Right ventricle myocardium inferior (tissue), 1 donor: ENCODE measurements at regions not wholly inside any gene's neighbourhood (a gene's known extent, or its start where the extent isn't known, plus 50 kb on each side); places are given as distances from the start of the nearest gene placed in this dataset.

Source experiments
- ATAC-seq: fragments of 200-7000 bp; cut with Tn5 transposase; one replicate; pipeline ENCODE4 v1.9.1; 2020; ENCODE audit warnings: mild to moderate bottlenecking, moderate library complexity
- DNase-seq: peaks from one replicate; pipeline ENCODE4 v3.0.0; 2021; ENCODE audit errors: missing footprints
- intact Hi-C: fragments of 100-400 bp; cut with DNase I; formaldehyde crosslinking; loops from one replicate; pipeline ENCODE4 v1.11.0; 2022
- donor health status: DM: no; HTN: yes; CAD: no; lungs with severe emphysema.

DNA sequence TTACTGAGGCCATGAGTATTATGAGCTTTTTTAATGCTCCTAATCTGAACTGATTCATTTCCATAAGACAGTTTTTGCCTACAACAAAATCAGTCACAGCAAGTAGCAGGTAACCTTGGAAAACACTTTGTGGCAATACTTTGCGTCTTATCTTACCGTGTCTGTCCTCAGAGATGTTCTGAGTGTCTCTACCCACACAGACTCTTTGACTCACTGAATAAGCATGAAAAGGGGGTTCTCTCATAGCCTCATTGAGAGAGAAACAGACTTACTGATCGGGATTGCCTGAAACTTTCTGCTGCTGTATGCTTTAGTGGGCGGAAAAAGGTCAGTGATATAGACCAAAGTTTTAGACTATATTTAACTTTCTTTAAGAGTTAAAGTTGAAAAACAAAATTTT, 92.6 kb downstream of the MYL12B start:
- ATAC-seq: no peak

DNA sequence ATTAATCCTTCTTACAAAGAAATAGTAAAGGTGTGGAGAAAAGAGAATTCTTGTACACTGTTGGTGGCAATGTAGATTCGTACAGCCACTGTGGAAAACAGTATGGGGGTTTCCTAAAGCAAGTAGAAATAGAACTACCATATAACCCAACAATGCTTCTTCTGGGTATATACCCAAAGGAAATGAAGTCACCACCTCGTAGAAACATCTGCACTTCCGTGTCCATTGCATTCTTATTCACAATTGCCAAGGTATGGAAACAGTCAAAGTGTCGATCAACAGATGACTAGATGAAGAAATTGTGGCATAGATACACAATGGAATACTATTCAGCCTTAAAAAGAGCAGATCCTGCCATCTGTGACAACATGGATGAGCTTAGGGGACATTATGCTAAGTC, 93.4 kb upstream of the TGIF1 start:
- intact Hi-C loops: no loop called here
- no peak for DNase-seq
- ATAC-seq: no peak

More for the DNA sequence above, 92.6 kb downstream of the MYL12B start:
- intact Hi-C loops: no loop called here
- DNase-seq: no peak

DNA sequence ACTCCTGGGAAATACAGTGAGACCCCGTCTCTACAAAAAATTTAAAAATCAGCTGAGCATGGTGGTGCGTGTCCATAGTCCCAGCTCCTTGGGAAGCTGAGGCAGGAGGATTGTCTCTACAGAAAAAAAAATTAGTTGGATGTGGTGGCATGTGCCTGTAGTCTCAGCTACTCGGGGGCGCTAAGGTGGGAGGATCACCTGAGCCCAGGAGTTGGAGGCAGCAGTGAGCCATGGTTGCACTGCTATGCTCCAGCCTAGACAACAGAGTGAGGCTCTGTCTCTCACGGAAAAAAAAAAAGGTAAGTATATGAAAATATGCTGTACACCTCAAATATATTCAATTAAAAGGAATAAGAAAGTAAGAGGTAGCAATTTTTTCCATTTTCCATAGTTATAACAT, 92.5 kb upstream of the TGIF1 start:
- intact Hi-C loops: no loop called here
- ATAC-seq: no peak
- DNase-seq: no peak

DNA sequence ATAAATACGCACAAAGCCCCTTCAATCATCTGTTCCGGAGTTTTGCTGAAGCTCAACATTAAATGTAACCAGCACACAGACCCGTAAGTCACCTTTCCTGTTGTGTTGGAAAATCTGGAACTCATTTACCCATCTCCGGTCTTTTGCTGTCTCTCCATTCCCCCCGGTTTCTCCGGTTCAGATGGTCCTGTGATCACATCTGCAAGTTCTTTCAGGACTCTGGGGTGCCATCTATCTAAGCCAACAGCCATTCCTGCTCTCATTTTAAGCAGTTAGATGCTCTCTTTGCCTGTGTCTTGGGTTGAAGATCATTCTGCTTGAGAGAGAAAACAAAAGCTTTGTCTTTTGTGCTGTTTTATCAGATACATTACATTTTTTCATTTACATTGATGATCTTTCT, 91.7 kb upstream of the TGIF1 start:
- DNase-seq: no peak
- no peak for ATAC-seq
- intact Hi-C loops: no loop called here

DNA sequence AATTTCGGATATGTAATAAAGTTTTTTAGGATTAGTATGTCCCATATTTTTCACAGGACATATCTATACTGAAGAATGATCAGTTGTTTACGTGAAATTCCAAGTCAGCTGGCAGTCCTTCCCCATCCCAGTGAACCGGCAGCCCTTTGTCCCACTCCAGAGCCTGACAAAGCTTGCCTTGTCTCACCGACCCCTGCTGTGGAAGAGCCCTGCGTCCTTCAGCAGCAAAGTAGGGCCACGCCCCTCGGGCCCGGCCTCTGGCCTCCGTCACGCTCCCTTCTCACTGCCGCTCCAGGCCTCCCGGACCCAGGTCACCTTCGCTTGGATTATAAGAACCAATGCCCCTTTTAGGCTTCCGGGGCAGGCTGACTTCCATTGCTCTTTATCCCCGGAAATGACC, 89.8 kb upstream of the TGIF1 start:
- intact Hi-C loops: no loop called here
- DNase-seq (no peak), ATAC-seq (no peak)

DNA sequence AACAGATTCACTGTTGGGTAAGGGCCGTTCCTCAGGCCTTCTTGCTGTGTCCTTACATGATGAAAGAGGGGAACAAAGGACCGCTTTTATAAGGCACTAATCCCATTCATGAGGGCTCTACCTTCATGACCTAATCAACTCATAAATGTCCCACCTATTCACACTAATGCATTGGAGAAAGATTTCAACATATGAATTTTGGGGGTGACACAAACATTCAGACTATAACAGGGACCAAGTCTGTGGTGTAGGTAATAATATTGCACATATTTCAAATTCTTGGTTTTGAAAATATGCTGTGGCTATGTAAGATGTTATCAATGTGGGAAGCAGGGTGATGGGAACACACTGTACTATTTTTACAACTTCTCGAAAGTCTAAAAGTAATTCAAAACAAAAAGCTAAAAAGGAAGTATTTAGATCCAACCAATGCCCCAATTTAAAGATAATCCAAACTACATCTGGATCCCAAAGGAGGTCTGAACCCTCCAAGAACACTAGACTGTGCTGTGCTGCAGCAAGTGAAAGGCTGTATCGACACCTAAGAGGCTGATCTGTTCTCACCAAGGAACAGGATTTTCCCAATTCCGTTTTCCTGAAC, 82.4 kb upstream of the TGIF1 start:
- ATAC-seq: no peak
- no peak for DNase-seq
- intact Hi-C loops: no loop called here

DNA sequence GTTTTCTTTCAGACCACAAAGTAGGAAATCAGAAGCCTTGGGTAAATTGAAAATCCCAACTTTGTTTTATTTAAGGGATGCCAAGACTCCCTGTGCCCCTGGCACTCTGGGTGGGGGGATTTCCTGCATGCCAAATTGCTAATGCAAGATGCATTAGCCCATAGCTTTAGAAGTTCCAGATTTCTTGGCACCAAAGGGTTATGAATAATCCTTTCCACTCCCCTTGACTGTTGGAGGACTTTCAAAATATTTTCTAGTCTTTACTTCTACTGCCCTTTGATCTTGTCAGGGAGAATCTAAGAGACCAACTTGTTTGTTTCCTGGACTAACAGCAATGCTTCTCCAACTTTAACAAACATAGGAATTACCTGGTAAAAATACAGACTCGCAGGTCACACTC, 81.8 kb upstream of the TGIF1 start:
- DNase-seq: no peak
- intact Hi-C loops: no loop called here
- ATAC-seq: no peak

DNA sequence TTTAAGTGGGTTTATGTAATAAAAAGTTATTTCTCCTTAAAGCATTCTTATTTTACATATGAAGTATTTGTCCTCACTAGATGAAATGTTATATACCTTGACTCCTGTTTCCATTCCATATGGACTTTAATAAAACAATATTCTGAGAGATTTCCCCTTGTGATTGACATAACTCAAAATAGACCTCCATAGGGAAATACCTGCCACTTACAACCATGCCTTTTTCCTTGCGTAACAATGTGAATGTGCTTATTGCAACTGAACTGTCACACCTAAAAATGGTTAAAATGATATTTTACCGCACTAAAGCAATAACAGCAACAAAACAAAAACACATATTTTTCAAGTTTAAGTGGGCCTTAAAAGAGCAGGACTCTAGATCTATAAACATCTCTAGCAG, 70.3 kb upstream of the TGIF1 start:
- ATAC-seq: no peak
- no peak for DNase-seq

DNA sequence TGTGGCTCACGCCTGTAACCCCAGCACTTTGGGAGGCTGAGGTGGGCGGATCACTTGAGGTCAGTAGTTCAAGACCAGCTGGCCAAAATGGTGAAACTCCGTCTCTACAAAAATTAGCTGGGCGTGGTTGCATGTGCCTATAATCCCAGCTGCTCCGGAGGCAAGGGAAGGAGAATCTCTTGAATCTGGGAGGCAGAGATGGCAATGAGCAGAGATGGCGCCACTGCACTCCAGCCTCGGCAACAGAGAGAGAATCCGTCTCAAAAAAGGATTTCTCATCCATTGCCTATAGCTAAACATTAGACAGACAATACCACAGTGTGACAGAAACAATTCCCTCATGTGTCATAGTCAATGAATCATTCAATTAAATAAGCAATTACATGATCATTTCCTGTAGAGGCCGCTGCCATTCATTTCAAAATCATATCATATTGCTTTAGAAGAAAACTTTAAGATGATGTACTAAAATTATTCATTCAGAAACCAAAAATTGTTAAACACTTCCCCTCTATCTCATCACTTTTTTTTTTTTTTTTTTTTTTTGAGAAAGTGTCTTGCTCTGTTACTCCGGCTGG, 69.5 kb upstream of the TGIF1 start:
- ATAC-seq: no peak
- intact Hi-C loops: no loop called here
- no peak for DNase-seq

More for the DNA sequence above, 70.3 kb upstream of the TGIF1 start:
- intact Hi-C loops: no loop called here

DNA sequence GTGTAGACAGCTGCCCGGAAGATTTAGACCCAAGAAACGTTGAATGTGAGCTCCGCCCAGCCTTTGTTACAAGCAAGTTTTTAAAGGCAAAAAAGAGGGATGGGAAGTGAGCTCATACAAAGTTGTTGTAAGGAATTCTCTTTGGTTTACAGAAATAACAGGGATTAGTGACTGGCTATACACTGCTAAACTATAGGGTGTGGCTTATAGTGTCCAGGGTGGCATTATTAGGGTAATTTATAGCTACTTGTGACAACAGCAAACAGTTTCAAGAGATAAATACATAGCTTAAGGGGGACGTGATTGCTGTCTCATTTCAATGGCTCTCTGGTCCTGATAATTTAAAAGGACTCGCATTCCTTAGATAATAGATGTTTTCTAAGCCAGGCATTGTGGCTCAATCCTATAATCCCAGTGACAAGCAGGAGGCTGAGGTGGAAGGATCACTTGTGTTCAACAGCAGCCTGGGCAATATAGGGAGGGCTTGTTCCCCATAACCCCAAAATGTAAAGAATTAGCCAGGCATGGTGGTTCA, 66.5 kb upstream of the TGIF1 start:
- intact Hi-C loops: no loop called here
- DNase-seq (no peak), ATAC-seq (no peak)

DNA sequence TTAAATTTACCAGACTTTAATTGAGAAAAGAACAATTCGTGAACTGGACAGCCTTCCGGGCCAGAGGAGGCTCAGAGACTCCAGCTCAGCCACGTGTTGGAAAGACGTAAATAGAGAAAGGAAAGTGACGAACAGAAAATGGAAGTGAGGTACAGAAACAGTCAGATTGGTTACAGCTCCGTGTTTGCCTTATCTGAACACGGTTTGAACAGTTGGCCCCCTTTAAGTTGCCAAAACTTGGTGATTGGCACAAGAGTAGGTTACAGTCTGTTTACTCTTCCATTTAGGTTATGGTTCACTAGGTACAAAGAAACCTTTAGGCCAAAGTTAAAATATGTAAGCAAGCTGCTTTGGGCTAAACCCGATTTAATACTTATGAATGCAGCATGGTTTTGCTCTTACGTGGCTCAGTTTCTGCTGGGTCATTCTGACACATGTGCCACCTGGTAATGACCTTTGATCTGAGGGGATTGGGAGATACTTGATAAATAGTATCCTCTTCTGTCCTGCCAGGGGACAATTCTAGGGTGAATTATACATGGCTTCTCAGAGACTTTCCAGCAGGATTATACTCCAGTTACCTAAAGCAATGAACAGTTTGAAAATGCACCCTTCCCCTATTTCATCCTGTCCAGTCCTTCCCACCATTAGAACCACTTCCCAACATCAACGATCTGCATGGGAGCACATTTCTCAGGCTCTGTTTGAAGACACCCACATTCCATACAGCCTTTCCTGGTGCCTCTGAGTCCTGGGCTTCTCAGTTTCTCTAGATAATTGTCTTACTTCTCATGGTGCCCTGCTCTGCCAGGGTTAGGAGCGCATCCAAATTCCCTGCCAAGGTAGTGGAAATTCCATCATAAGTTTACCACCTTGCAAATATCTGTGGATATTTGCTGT, 65.1 kb upstream of the TGIF1 start:
- no peak for DNase-seq
- no peak for ATAC-seq
- intact Hi-C loops: no loop called here

DNA sequence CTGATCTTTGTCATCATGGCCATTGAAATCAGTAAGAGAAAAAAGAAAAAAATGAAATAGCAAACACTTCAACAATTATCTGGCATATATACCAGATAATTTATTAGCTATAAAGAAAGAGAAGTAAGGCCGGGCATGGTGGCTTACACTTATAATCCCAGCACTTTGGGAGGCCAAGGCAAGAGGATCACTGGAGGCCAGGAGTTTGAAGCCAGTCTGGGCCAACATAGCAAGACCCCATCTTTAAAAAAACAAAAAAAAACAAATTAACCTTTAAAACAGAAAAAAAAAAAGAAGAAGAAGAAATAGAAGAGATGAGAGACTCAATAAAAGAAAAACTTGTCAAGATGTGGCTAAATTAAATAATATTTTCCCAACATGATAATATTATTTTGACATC, 61.6 kb upstream of the TGIF1 start:
- DNase-seq: no peak
- intact Hi-C loops: no loop called here
- ATAC-seq: no peak

DNA sequence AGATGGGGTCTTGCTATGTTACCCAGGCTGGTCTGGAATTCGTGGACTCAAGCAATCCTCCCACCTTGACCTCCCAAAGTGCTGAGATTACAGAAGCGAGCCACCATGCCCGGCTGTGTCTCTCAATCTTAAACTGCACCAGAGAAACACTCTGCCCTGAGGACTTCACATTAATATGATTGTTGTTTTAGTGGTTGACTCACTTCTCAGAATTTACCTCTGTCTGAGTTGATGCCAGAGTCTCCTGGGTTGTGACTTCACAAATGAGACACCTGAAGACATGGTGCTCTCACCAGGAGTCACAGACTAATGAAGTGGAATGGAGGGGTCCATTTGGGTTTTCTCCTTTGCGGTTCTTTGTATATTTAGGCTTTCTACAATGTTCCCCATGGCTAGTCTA, 61.0 kb upstream of the TGIF1 start:
- intact Hi-C loops: no loop called here
- ATAC-seq (no peak), DNase-seq (no peak)

DNA sequence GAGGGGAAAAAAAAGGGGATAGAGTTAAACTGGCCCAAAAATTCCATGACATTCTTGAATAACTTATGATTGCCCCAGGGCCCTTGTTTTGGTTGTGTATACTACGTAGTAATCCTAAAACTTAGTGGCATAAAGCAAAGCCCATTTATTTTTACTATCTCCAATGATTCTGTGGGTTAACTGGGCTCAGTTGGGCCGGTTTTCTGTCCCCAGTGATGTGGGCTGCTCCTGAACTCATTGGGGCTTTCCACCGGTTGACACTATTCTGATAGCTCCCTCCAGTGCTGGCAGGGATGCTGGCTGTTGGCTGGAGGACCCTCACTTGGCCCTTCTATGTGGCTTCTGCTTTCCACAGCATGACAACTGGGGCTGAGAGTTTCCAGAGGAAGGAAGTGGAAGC, 60.0 kb upstream of the TGIF1 start:
- intact Hi-C loops: no loop called here
- DNase-seq: no peak
- no peak for ATAC-seq

DNA sequence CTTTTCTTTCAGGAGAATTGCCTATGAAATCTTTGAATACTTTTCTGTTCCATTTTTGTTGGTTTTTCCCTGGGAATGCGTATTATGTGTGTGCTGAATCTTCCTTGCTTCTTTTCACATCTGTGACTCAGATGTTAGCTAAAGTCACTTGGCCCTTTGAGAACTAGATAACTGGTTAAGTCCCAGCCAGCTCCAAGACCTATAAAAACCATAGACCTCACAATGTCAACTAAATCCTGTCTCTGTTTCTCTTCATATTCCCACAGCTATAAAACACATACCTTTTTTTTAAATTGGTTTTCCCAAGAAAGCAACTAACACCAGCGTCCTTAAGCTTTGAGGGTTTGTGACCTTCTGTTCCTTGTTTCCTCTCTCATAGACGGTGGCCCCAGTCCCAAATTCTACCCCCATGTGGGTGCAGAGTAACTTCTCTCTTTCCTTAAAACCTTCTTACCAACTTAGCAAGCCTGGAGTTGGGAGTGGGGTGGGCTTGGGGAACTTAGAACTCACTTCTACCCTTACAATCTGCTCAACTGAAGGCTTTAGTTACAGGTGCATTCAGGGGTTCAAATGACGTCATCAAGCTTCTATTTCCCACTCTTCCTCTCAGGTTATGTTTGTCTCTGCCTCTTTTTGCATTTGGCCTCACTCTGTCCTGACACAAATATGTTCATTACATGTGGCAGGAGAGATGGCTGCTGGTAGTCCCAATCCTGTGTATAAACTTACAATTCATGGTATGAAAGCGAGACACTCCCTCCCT, 58.1 kb upstream of the TGIF1 start:
- intact Hi-C loops: no loop called here
- DNase-seq (no peak), ATAC-seq (no peak)

DNA sequence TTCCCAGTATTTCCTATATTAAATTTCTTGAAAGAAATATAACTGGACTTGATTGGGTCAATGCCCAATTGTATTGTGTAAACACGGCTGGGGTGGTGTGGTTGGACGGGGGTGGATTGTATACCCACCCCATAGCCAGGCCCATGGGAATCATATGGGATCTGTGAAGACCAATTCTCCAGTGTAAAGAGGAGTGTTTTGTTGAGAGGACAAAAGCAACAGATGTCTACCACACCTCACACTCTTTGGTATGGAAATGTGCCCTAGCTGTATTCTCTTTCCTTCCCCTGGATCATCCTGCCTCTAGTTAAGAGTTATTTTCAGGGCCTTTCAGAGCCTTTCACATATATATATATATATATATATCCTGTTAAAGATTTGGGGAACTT, 57.5 kb upstream of the TGIF1 start:
- no peak for DNase-seq
- ATAC-seq: no peak

DNA sequence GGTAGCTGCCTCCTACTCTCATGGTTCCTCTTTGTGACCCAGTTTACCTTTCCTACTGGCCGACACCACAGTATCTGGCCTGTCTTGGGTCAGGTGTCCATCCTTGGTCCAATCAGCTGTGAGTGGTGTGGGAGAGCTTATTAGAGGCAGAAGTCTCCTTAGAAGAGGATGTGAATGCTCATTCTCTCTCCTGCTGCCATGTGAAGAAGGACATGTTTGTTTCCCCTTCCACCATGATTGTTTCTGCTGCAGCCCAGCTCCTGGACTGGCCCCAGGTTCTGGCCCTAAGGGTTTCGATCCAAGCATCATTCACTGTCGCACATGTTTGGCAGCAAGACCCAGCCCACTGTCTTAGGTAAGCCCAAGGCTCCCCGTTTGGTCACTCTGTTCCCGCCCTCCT, 55.3 kb upstream of the TGIF1 start:
- intact Hi-C loops: no loop called here
- ATAC-seq (no peak), DNase-seq (no peak)

More for the DNA sequence above, 57.5 kb upstream of the TGIF1 start:
- intact Hi-C loops: no loop called here

DNA sequence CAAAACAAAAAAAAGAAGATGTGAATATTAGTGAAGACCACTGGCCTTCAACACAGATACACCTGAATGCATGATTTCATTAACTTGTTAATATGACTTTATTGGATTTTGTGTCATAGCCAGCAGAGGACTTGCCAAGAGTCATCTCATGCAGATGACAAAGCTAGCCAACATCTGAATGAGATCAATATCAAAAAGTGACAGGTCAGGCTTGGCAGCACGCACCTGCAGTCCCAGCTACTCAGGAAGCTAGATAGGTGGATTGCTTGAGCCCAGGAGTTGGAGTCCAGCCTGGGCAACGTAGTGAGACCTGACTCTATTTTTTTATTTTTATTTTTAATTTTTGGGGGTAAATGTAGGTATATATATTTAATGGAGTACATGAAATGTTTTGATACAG, 54.5 kb upstream of the TGIF1 start:
- intact Hi-C loops: no loop called here
- DNase-seq (no peak), ATAC-seq (no peak)

DNA sequence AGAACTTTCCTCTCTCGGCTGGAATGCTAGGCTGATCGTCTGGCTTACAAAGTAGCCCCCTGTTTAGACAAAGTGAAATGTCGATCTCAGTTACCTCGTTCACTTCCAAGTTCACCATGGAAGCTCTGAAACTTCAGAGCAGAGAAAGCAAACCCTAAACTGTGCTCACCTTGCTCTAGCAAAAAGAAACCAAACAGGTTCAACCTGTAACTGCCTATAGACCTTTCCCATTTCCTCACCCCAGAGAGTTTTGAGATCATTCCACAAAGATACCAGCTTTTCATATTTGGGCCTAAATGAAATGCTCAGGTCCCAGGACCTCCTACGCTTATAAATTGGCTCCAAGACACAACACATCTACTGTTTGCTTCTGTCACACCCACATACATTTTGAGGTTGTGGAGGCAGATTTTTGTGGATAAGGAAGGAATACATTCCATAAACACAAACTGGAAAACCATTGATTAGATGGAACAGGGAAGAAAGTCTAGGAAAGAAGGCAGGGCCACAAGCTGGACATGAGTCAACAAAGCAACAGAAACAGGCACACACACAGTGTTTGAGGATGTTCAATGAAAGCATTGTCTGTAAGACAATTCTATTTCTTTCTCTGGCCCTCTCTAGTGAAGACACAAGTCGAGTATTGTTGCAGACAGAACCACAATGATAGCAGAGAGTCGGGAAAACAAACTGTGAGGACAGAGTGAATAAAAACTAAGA, 52.8 kb upstream of the TGIF1 start:
- intact Hi-C loops: no loop called here

More for the DNA sequence above, 52.8 kb upstream of the TGIF1 start:
- ATAC-seq (no peak), DNase-seq (no peak)
